Muscle layer of duodenum (tissue), 2 donors: ENCODE measurements at regions not wholly inside any gene's neighbourhood (a gene's known extent, or its start where the extent isn't known, plus 50 kb on each side); places are given as distances from the start of the nearest gene placed in this dataset.
A peak's percentile ranks its signal among the peaks of the same experiment; 100 is the strongest.

Experiments used
- H3K27ac ChIP-seq: one replicate; pipeline ENCODE4 v1.7.0; 2013; ENCODE audit warnings: mild to moderate bottlenecking, low read length
- H3K27me3 ChIP-seq: one replicate; pipeline ENCODE4 v1.7.0; 2013; ENCODE audit warnings: low read depth, mild to moderate bottlenecking, control low read depth, low read length
- H3K36me3 ChIP-seq, 2 donors: one replicate each; pipeline ENCODE4 v1.7.0; 2013; ENCODE audit warnings: low read length in 2 of 2, control low read depth in 1 of 2, mild to moderate bottlenecking in 1 of 2; ENCODE audit not compliant: insufficient read depth in 2 of 2, control insufficient read depth in 1 of 2
- H3K4me1 ChIP-seq, 2 donors: one replicate each; pipeline ENCODE4 v1.7.0; 2013; ENCODE audit warnings: low read length in 2 of 2, mild to moderate bottlenecking in 2 of 2, control low read depth in 1 of 2, moderate library complexity in 1 of 2; ENCODE audit not compliant: insufficient read depth in 2 of 2, control insufficient read depth in 1 of 2
- H3K4me3 ChIP-seq, 2 donors: one replicate each; pipeline ENCODE4 v1.7.0; 2013; ENCODE audit warnings: low read length in 2 of 2, low read depth in 1 of 2, mild to moderate bottlenecking in 1 of 2
- H3K9me3 ChIP-seq, 2 donors: one replicate each; pipeline ENCODE4 v1.7.0; 2013; ENCODE audit warnings: low read length in 2 of 2, control low read depth in 1 of 2, mild to moderate bottlenecking in 1 of 2; ENCODE audit not compliant: control insufficient read depth in 1 of 2
- donor health status: healthy.

GRCh38 chr2:16313235-16313975 lies 352.2 kb downstream of the CYRIA start:
- no peaks in the 10 kb centered on the region for H3K27me3 ChIP-seq
- no peak overlapping the region for H3K27ac ChIP-seq
- no peaks in the 10 kb centered on the region for H3K4me1 ChIP-seq
- no peak overlapping the region for H3K4me3 ChIP-seq
- no peaks in the 10 kb centered on the region for H3K9me3 ChIP-seq
- H3K36me3 ChIP-seq: no peaks in the 10 kb centered on the region

GRCh38 chr2:16312771-16313170 lies 352.9 kb downstream of the CYRIA start:
- H3K27me3 ChIP-seq: no peaks in the 10 kb centered on the region
- no peak overlapping the region for H3K4me3 ChIP-seq
- no peaks in the 10 kb centered on the region for H3K4me1 ChIP-seq
- no peaks in the 10 kb centered on the region for H3K9me3 ChIP-seq
- H3K36me3 ChIP-seq: no peaks in the 10 kb centered on the region
- no peak overlapping the region for H3K27ac ChIP-seq

GRCh38 chr2:16311521-16312440 lies 353.9 kb downstream of the CYRIA start:
- Histone ChIP-seq H3K27ac (no peak overlapping the region), H3K4me3 (no peak overlapping the region), H3K4me1 (no peaks in the 10 kb centered on the region), H3K36me3 (no peaks in the 10 kb centered on the region), H3K9me3 (no peaks in the 10 kb centered on the region), H3K27me3 (no peaks in the 10 kb centered on the region)

- no peaks in the 10 kb centered on the region for H3K4me1 ChIP-seq
- no peaks in the 10 kb centered on the region for H3K36me3 ChIP-seq
- no peaks in the 10 kb centered on the region for H3K27me3 ChIP-seq
- H3K9me3 ChIP-seq: no peaks in the 10 kb centered on the region
- no peak overlapping the region for H3K4me3 ChIP-seq
- no peak overlapping the region for H3K27ac ChIP-seq
Observed at GRCh38 chr2:16308816-16309215, 356.8 kb downstream of the CYRIA start.

GRCh38 chr2:16304876-16305590 lies 360.6 kb downstream of the CYRIA start:
- Histone ChIP-seq H3K27ac (no peak overlapping the region), H3K36me3 (no peaks in the 10 kb centered on the region), H3K4me3 (no peak overlapping the region), H3K4me1 (no peaks in the 10 kb centered on the region), H3K27me3 (no peaks in the 10 kb centered on the region), H3K9me3 (peaks cover 0 to 5% of the 10 kb centered on the region in 2 donors)

GRCh38 chr2:16303761-16304160 lies 361.9 kb downstream of the CYRIA start:
- Histone ChIP-seq H3K36me3 (no peaks in the 10 kb centered on the region), H3K27me3 (no peaks in the 10 kb centered on the region), H3K9me3 (peaks cover 0 to 8% of the 10 kb centered on the region in 2 donors), H3K4me1 (no peaks in the 10 kb centered on the region), H3K27ac (no peak overlapping the region), H3K4me3 (no peak overlapping the region)

- H3K4me1 ChIP-seq: no peaks in the 10 kb centered on the region
- peaks cover 0 to 9% of the 10 kb centered on the region in 2 donors for H3K9me3 ChIP-seq
- H3K27me3 ChIP-seq: no peaks in the 10 kb centered on the region
- no peak overlapping the region for H3K27ac ChIP-seq
- H3K4me3 ChIP-seq: peak overlapping the region in 1 of 2 donors; percentile 6
- no peaks in the 10 kb centered on the region for H3K36me3 ChIP-seq
Observed at GRCh38 chr2:16303273-16303577, 362.4 kb downstream of the CYRIA start.

- H3K27ac ChIP-seq: no peak overlapping the region
- peak overlapping the region in 1 of 2 donors; percentile 6 for H3K4me3 ChIP-seq
- H3K4me1 ChIP-seq: no peaks in the 10 kb centered on the region
- no peaks in the 10 kb centered on the region for H3K27me3 ChIP-seq
- H3K9me3 ChIP-seq: peaks cover 0 to 9% of the 10 kb centered on the region in 2 donors
- no peaks in the 10 kb centered on the region for H3K36me3 ChIP-seq
Observed at GRCh38 chr2:16302431-16303272, 362.3 kb downstream of the MYCN start.

- Histone ChIP-seq H3K4me3 (no peak overlapping the region), H3K36me3 (no peaks in the 10 kb centered on the region), H3K27me3 (no peaks in the 10 kb centered on the region), H3K4me1 (no peaks in the 10 kb centered on the region), H3K27ac (no peak overlapping the region), H3K9me3 (peaks cover 0 to 9% of the 10 kb centered on the region in 2 donors)
Observed at GRCh38 chr2:16301961-16302360, 361.6 kb downstream of the MYCN start.

GRCh38 chr2:16298866-16299265 lies 358.5 kb downstream of the MYCN start:
- Histone ChIP-seq H3K36me3 (no peaks in the 10 kb centered on the region), H3K9me3 (peaks cover 0 to 9% of the 10 kb centered on the region in 2 donors), H3K4me3 (no peak overlapping the region), H3K27me3 (no peaks in the 10 kb centered on the region), H3K4me1 (no peaks in the 10 kb centered on the region), H3K27ac (no peak overlapping the region)
